Eye (tissue), 1 donor: ENCODE measurements at regions not wholly inside any gene's neighbourhood (a gene's known extent, or its start where the extent isn't known, plus 50 kb on each side); places are given as distances from the start of the nearest gene placed in this dataset.

Source experiments
- DNase-seq: peaks from one replicate; pipeline ENCODE4 v3.0.0-alpha.2; 2015

DNA sequence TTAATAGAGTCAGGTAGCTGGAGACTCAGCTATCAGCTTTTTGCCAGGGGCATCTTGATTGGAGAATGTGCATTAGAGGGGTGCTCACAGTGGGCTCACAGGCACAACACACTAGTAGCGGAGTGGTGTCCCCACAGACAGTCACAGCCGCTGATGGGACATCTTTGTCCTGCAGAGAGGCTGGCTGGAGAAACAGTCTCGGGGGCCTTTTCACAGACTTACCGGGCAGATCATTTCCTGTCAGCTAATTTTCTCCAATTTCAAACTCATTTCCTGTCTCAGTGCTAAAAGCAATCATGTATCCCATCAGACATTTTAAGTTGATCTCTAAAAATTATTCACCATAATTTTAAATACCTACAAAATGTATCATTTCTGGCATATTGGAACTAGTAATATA, 562.6 kb downstream of the DCDC2C start:
- no peak for DNase-seq

DNA sequence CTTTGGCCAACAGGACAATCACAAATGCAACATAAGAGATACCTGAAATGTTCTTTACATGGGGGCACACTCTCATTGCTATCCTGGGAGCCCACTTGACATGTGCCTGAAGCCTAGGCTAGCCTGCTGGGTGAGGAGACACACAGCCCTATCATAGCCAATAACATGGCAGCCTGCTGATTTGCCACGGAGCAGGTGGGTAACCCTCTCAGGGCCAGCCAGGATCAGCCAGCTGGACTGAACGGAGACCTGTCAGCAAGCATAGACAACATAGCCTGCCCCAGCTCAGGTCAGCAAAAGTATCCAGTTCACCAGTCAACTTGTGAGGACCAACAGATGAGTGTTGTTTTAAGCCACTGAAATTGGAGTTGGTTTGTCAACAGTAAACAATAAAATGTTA, 566.5 kb downstream of the DCDC2C start:
- no peak for DNase-seq

DNA sequence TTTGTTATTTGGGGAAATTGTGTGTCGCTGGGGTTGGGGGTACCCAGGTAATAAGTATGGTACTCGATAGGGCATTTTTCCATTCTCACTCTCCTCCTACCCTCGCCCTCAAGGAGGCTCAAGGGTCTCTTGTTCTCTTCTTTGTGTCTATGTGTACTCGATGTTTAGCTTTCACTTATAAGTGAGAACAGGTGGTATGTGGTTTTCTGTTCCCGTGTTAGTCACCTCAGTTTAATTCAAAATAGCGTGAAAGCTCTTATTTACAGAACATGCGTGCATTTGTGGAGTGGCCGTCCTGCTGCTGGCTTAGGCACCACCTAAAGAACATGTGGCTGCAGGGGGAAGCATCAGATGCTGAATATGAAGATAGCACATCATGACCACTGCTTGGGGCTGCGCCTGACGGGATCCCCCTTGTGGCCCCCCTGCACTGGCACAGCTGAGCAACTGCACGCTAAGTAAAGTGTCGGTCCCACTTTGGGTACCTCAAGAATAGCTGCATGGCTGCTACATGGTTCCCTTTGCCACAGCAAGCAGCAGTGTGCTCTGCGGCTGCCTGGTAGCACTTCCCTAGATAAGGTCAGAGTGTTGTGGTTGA, 569.0 kb downstream of the DCDC2C start:
- no peak for DNase-seq

DNA sequence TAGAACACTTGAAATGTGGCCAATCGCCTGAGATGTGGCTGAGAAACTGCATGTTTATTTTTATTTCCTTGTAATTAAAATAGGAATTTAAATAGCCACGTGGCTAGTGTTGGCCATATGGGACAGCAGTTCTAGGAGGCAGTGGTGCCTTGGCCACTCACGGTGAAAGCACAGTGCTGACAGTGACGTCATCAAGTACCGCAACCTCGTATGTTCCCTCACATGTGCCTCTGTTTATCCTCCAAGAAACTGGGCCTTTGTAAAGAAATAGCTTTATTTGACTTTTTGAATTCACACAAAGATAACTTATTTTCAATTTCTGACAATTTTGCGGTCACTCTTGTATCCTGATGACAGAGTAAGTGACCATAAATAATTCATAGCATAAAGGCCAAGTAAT, 575.0 kb downstream of the DCDC2C start:
- no peak for DNase-seq

DNA sequence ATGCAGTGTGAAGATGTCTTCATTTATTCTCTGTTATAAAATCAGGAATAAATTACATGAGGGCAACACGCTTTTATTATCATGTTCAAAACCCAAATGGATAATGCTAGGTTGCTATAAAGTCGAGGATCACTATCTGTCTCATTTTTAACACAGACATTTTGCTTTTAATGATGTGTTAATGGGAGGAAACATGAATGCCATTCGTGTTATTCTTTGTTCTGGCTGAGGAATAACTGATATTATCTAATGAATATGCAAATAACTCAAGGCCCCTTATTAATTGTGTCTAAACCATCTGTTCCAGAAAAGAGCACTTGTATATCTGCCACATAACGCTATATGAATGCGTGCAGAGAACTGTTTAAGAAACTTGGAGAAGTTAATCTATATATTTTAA, 576.1 kb downstream of the DCDC2C start:
- DNase-seq: no peak

DNA sequence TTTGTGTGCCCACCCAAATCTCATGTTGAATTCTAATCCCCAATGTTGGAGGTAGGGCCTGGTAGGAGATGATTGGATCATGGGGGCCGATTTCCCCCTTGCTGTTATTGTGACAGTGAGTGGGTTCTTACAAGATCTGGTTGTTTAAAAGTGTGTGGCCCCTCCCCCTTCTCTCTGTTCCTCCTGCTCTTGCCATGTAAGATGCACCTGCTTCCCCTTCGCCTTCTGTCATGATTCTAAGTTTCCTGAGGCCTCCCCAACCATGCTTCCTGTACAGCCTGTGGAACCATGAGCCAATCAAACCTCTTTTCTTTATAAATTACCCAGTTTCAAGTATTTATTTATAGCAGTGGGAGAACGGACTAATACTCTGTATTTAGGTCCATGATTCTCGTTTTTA, 588.1 kb downstream of the DCDC2C start:
- no peak for DNase-seq

DNA sequence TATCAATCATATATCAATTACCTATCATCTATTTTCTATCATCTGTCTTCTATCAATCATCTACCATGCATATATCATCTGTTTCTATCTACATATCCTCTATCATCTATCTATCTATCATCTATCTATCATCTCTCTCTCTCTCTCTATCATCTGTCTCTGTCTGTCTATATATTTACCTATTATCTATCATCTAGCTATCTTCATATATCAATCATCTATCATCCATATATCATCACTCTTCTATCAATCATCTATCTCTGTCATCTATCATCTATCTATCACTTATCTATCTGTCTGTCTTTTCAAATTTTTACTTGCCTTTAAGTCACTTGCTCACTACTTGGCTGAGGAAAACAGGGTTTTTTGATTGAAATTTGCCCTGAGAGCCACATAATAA, 592.3 kb downstream of the DCDC2C start:
- DNase-seq: no peak

DNA sequence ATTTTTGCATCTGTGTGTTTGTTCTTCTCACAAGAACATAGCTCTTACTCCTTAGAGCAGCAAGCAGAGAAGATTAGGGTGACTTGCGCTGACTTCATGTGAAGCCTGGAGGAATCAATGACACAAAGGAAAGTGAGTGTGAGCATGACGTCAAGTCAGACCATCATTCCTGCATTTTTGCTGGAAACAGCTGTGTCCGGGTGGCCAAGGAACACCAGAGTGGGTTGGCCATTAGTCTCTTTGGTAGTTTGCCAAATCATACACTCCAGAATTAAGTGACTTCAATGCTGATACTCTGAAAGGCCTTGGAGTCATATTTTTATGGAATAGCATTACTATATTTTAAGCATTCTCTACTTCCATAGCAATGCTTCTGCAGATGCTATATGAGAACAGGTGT, 597.2 kb downstream of the DCDC2C start:
- DNase-seq: no peak

DNA sequence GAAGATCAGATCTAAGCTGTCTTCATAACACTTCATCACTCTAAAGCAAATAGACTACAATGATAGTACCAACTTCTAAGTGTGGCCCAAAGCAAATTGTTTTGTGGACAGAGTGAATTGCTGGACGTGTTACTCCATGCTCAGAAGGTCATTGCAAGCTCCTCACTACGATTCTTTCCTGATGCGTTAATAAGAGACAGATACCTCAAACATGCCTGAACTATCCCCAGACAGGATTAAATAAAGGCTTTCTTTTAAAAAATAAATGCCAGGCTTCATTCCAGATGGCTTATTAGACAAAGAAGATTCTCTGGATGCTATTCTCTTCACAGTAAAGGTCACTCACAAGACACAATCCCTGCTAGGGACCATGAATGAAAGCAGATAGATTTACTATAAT, 621.2 kb downstream of the DCDC2C start:
- no peak for DNase-seq

DNA sequence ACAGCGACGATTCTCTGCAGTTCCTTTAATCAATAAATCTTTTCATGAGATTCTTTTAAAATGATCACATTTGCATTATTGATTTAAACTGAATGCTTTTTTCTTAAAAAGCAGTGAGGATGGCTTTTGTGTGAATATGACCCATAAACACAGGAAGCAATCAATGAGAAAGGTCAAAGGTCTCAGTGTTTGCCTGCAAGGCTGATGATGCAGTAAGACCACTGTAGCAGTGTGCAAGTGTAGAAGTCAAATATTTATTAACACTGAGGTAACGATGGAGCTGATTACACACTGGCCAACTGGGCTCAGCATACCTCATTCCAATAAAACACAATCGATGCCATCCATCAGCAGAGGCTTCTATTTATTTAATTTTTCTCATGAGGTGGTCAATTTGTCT, 633.5 kb downstream of the DCDC2C start:
- DNase-seq: peak; percentile 54

DNA sequence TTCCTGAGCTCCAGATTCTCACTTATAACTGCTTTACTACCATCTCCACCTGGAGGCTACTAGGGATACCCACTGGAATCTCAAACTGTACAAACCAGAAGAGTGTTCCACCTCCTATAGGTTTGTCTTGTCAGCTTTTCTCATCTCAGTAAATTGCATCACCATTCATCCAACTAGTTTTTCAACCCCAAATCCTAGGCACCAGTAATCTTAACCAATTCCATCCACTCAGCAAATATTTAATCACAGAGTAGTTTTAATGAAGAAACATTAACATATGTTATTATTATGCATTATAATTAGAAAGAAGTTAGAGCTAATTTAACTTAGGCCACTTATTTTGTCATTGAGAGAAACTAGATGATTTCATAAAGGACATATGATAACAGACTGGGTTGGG, 635.0 kb downstream of the DCDC2C start:
- no peak for DNase-seq

DNA sequence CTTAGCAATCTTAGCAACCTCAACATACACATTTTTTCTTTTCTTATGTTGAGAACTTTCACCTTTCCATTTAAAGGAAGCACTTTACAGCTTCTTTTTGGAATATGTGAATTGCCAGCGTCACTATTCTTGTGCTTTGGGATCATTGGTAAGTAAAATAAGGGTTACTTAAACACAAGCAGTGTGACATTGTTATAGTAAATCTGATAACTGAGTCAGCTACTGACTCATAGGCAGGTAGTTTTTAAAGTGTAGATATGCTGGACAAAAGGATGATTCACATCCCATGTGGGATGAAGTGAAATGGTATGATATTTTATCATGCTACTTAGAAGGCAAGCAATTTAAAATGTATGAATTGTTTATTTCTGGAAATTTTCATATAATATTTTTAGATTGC, 637.2 kb downstream of the DCDC2C start:
- no peak for DNase-seq

DNA sequence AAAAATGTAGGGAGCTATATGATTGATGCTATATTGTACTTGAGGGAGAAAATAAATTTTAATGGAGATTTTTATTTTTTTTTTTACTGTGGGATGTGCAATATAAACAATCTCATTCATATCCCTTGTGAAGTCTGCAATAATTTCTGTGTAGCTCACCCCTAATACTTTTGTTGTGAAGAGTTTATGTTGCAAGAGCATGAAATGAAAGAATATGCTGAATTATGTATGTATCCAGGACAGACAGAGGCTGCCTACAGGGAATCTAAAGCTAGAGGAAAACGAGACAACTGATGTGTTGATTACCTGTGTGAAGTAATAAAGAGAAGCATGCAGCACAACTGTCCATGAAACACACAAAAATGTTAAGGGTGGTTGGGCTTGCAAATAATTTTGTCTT, 643.3 kb downstream of the DCDC2C start:
- no peak for DNase-seq

DNA sequence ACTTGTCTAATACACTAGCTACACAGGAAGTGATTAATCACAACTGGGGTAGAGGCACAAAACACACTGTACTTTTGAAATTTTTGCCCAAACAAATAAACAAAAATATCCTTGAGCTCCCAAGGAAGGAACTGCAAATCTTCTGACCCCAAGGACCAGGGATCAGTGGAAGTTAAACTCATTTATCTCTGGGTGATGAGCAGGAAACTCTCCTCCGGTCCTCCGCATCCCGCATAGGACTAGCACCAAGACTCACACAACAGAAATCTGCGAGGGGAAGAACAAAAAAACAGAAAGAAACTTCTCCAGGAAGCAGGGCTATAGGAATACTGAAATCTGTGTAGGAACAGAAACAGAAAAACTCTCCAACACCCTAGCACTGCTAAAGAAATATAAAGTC, 650.3 kb downstream of the DCDC2C start:
- DNase-seq: no peak

DNA sequence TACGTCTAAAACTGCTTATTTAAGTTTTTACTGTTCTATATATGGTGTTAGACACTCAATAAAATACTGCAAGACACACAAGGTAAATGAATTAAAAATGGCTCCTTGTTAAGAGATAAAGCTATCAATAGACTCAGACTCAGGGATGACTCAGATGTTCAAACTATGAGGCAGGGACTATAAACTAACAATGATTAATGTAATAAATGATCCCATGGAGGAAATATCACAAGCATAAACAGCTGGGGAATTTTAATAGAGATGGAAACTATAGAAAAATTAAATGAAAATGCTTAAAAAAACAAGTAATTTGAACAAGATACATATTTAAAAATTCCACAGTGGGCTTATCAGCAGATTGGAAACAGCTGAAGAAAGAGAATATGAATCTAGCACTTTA, 650.8 kb downstream of the DCDC2C start:
- no peak for DNase-seq

DNA sequence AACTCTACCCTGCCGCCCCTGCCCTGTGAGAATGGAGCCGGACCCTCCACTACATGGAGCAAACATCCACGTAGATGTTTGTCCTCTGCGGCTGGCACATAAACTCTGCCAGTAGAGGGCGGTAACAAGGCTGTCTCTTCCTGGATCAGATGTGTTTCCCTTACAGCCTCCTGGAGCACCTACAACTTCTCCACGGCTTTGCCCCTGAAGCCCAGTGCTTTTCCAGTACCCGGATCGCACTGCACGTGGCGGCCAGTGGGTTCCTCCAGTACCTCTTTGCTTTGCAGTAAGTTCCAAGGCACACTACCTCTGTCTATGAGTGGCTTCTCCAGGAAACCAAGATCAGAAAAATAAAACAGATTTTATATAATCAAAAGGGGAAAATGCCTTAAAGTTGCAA, 651.3 kb downstream of the DCDC2C start:
- DNase-seq: no peak

DNA sequence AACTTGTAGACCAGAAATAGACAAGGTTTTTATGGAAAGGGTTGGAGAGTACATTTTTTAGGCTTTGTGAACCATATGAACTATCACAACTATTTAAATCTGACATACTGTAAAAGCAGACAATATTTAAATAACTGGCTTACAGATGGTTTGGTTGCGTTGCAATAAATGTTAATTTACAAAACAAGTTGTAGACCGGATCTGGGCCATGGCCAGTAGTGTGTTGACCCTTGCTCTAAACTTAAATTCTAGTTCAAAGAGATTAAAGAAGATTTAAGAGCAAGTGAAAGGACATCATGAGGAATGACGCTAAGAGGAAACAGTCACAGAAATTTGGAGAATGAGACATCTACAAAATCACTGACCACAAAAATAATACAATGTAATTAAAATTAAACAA, 652.7 kb downstream of the DCDC2C start:
- no peak for DNase-seq

DNA sequence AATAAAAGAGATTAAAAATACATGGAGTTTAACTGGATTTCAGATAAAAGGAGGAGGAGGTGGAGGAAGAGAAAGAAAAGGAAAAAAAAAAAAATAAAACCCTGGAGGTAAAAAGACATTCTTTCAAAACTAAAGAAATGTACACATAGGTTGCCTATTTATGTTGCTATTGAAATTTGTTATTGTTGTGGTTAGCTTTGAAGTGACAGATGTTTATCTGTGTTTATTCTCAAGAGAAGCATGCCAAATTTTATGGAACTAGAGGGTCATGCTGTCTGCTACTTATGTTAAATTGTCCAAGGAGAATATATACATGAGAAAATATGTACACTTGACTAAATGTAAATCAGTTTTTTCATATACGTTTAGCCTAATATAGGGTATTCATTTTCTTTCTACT, 653.2 kb downstream of the DCDC2C start:
- DNase-seq: no peak

DNA sequence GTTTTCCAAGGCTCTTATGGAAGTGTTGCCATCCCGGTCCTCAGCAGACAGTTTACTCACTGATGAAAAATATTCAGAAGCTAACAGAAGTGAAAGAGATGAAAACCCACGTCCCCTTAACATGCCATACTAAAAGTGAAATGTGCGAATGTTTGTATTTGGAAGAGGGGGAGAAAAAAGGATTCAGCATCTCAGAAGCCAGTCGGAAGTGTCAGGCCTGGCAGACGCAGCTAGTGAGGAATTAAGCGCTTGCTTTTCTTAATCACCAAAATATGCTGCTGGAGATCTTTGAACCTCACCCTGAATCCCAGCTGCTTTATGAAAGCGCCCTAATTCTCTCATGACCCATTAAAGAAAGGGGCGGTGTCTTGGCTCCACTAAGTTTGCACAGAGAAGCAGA, 653.7 kb downstream of the DCDC2C start:
- DNase-seq: peak; percentile 56

DNA sequence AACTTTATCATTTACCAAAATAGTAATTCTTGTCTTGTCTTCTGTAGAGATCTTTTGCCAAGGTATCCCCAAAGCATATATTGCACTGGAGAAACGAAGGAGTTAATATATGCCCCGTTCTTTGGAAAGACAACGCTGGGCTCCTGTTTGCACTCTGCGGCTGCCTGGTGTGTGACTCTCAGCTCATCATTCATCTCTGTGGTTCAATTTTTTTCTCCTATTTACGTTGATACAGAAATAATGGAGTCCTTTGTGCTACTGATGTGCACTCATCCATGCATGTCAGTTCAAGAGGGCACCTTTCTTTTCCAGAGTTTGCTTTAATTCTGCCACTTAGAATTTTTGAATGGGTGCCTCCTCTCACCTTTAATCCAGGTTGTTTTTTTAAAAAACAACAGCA, 655.5 kb downstream of the DCDC2C start:
- peak; percentile 36 for DNase-seq

DNA sequence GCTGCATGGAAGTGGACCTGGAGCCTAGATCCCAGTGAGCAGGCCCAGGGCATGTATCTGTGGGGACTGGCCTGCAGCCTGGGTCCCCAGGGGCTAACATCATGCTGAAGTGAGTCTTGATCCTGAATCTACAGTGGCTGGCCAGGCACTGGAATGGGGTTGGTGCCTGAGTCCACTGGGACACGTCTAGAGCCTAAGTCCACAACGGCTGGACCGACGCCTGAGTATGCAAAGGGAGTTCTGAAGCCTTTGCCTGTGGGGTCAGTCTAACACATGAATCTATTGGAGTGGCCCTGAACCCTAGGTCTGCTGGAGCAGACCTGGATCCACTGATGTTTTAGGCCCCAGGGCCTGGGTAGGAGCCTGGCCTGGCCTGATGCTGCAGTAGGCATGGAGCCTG, 665.5 kb downstream of the DCDC2C start:
- no peak for DNase-seq

DNA sequence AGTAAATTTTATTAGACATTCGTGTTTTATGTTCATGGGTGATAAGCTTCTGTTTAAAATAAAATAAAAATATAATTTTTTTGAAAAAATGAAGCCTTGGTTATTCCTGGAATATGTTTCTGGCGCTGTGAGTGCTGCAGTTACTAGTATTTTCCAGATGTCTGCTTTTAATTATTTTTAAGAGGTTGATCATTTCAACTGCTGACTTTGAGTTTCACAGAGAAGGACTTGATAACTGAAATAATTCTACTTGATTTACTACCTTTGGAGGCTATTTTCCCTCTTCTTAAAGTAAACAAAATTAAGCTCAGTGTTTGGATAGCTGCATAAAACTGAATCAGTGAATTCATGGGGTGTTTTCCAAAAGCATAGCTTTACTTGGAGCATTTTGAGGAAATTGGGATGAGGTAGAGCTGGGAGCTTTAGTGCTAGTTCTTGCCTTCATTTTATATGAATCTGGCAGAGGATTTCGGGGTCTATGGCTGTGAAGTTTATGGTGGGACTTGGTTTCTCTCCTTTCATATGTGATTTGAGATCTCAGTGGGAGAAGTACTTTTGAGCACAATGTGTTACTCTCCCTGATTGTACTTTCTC, 666.5 kb downstream of the DCDC2C start:
- DNase-seq: no peak

DNA sequence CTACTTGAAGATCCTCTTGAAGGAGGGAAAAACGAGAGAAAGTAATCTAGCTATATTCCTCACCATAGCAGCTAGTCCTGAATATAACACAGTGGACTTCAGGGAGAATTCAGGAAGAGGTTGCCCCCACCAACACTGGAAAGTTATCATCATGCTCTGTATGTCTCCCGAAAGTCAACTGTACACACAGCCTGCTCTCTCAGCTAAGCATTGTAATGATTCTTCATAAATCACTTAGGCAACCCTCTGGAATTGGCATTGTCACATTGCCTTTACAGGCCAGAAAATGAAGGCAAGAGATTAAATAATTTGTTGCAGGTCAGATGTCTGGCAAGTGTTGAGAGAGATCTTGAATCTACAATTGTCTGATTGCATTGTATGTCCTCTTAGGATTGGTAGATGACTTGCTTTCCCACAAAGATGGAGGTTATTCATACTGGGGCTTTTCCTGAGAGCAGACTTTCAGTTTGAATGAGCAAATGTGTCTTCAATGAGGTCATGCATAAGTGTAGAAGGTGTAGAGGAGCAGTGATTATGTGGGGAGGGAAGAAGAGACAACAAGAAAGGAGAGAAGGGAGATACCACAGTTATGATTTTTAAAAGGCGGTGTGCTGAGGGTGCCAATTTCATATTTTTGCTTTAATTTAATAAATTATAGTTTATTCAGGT, 667.2 kb downstream of the DCDC2C start:
- DNase-seq: no peak

DNA sequence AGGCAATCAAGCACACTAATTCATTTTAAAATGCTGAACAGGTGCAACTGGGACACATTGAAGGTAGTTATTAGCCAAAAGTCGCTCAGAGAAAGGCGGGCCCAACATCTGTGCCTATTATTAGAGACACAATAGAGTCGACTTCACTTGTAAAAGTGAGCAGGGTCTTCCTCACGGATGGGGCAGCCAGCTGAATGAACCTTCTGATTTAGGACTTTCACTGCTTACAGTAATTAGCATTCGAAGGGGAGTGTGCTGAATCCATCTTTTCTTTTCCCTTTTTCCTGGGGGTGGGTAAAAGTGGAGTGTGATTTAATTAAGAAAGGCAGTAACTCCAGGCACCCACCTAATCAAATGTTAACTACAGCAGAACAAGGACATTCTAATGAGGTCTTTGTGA, 677.7 kb downstream of the DCDC2C start:
- peak; percentile 69 for DNase-seq

DNA sequence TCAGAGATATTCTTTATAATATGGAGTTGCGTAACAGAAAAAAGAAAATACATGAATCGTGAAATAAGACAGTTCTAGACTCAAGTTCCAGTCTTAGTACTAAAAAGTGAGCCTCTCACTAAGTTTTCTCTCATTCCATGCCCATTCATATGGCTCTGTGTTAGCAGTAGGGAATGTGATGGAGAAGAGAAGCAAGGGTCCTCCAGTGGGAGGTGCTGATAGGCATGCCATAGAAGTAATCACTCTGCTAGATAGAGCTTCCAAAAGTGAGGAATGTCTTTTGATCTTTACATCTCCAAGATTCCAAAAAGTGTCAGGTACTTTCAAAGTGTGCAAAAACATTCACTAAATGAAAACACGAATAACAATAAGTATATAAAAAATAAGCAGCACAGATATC, 678.4 kb downstream of the DCDC2C start:
- no peak for DNase-seq
